Liver (tissue), 8 donors: ENCODE measurements at regions not wholly inside any gene's neighbourhood (a gene's known extent, or its start where the extent isn't known, plus 50 kb on each side); places are given as distances from the start of the nearest gene placed in this dataset.
A peak's percentile ranks its signal among the peaks of the same experiment; 100 is the strongest.

Experiments
- DNase-seq: peaks from one replicate; pipeline ENCODE4 v3.0.0-alpha.2; 2017; ENCODE audit warnings: low spot score
- H3K27ac ChIP-seq, 2 donors: one replicate each; pipeline ENCODE4 v1.7.0; 2013; ENCODE audit warnings: inconsistent platforms in 2 of 2, low read length in 2 of 2, control low read depth in 1 of 2, low read depth in 1 of 2, mild to moderate bottlenecking in 1 of 2
- H3K27me3 ChIP-seq, 4 donors: one replicate each; pipeline versions ENCODE4 v1.6.1 to v1.7.0; 2013; ENCODE audit warnings: low read length in 3 of 4, inconsistent platforms in 1 of 4, mild to moderate bottlenecking in 1 of 4, moderate library complexity in 1 of 4; ENCODE audit not compliant: control insufficient read depth in 4 of 4, insufficient read depth in 4 of 4
- H3K36me3 ChIP-seq, 4 donors: one replicate each; pipeline versions ENCODE4 v1.6.1 to v1.7.0; 2013; ENCODE audit warnings: low read length in 3 of 4, mild to moderate bottlenecking in 3 of 4, low read depth in 1 of 4, moderate library complexity in 1 of 4; ENCODE audit not compliant: control insufficient read depth in 4 of 4, insufficient read depth in 3 of 4
- H3K4me1 ChIP-seq, 4 donors: one replicate each; pipeline versions ENCODE4 v1.6.1 to v1.7.0; 2013; ENCODE audit warnings: low read length in 3 of 4, mild to moderate bottlenecking in 3 of 4, moderate library complexity in 1 of 4; ENCODE audit not compliant: control insufficient read depth in 4 of 4, insufficient read depth in 4 of 4
- H3K4me3 ChIP-seq, 3 donors: one replicate each; pipeline versions ENCODE4 v1.6.1 to v1.7.0; 2013; ENCODE audit warnings: low read length in 3 of 3, control low read depth in 1 of 3, low read depth in 1 of 3, mild to moderate bottlenecking in 1 of 3
- H3K9ac ChIP-seq, 2 donors: one replicate each; pipeline ENCODE4 v1.7.0; 2013; ENCODE audit warnings: low read length in 2 of 2, mild to moderate bottlenecking in 2 of 2, moderate library complexity in 2 of 2, control low read depth in 1 of 2, low read depth in 1 of 2
- H3K9me3 ChIP-seq, 4 donors: one replicate each; pipeline versions ENCODE4 v1.6.1 to v1.7.0; 2013; ENCODE audit warnings: low read length in 3 of 4; ENCODE audit not compliant: control insufficient read depth in 4 of 4
- EGR1 ChIP-seq, 2 donors: IDR thresholded peaks; 2 replicates each; pipeline ENCODE4 v1.6.1; 2016 to 2018; ENCODE audit warnings: antibody characterized with exemption in 2 of 2, low read depth in 2 of 2
- FOXA1 ChIP-seq: IDR thresholded peaks from 2 replicates; pipeline ENCODE4 v1.6.1; 2016; ENCODE audit warnings: antibody characterized with exemption
- FOXA2 ChIP-seq: IDR thresholded peaks from 2 replicates; pipeline ENCODE4 v1.6.1; 2016; ENCODE audit warnings: antibody characterized with exemption
- GABPA ChIP-seq, 2 donors: IDR thresholded peaks in 1 of 2; conservative IDR thresholded peaks in 1 of 2; 2 replicates each; pipeline ENCODE4 v1.6.1; 2016; ENCODE audit warnings: antibody characterized with exemption in 2 of 2, mild to moderate bottlenecking in 1 of 2, moderate library complexity in 1 of 2
- HNF4A ChIP-seq, 2 donors: conservative IDR thresholded peaks; 2 replicates each; pipeline ENCODE4 v1.6.1; 2016; ENCODE audit warnings: antibody characterized with exemption in 2 of 2, mild to moderate bottlenecking in 2 of 2
- HNF4G ChIP-seq: IDR thresholded peaks from 2 replicates; pipeline ENCODE4 v1.6.1; 2016; ENCODE audit warnings: antibody characterized with exemption
- JUND ChIP-seq, 2 donors: IDR thresholded peaks; 2 replicates each; pipeline ENCODE4 v1.6.1; 2016; ENCODE audit warnings: antibody characterized with exemption in 2 of 2
- NR2F2 ChIP-seq: IDR thresholded peaks from 2 replicates; pipeline ENCODE4 v1.6.1; 2016; ENCODE audit warnings: antibody characterized with exemption
- RXRA ChIP-seq, 2 donors: IDR thresholded peaks; 2 replicates each; pipeline ENCODE4 v1.6.1; 2017 to 2018; ENCODE audit warnings: antibody characterized with exemption in 2 of 2, mild to moderate bottlenecking in 1 of 2
- YY1 ChIP-seq: IDR thresholded peaks from 2 replicates; pipeline ENCODE4 v1.6.1; 2016; ENCODE audit warnings: antibody characterized with exemption, mild to moderate bottlenecking
- WGBS: extraction: QIAGEN DNeasy Blood & Tissue Kit; methylation state at CpG from one replicate; pipeline ENCODE4 v1.1.7; 2013; 5-methylcytosine and 5-hydroxymethylcytosine counted together
- TF ChIP-seq, protein P1 (sequence below): fragments of 150-350 bp; IDR thresholded peaks from 2 replicates; pipeline ENCODE4 v1.5.1; 2017; ENCODE audit warnings: improper control_type of control experiment, low read depth, low read length; ENCODE audit not compliant: missing input control
- TF ChIP-seq, protein P2 (sequence below): IDR thresholded peaks from 2 replicates; pipeline ENCODE4 v1.6.1; 2016; ENCODE audit warnings: antibody characterized with exemption, mild to moderate bottlenecking
- donor health status: healthy.
- donor health status: healthy.
- donor health status: healthy.
- donor health status: healthy.
- donor health status: healthy.

DNA sequence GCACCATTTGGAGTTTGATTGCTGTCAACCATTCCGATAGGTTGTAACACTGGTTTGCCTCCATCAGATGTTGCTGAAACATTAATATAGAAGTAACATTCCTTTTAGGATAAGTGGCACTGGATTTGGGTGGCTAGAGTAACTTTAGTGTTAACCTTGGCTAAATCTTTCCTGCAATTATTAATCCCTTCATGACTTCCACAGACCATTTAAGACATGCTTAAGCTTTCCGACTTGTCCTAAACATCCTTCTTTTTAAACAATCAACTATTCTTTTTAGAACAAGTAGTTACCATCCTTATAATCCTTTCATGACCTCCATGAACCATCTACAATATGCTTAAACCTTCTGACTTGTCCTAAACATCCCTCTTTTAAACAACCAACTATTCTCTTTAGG, 465.5 kb downstream of the DCDC2C start:
- peaks cover 0 to 15% (median 10%) of the 10 kb centered on the region in 4 donors for H3K9me3 ChIP-seq
- no peak for TF ChIP-seq NR2F2
- TF ChIP-seq FOXA2: no peak
- no peak for TF ChIP-seq YY1
- TF ChIP-seq GABPA (IDR thresholded peaks at IDR 0.05 in 1 of 2, conservative IDR thresholded peaks at IDR 0.05 in 1 of 2): no peak
- TF ChIP-seq RXRA (IDR thresholded peaks at IDR 0.05): no peak
- TF ChIP-seq, protein P1, sequence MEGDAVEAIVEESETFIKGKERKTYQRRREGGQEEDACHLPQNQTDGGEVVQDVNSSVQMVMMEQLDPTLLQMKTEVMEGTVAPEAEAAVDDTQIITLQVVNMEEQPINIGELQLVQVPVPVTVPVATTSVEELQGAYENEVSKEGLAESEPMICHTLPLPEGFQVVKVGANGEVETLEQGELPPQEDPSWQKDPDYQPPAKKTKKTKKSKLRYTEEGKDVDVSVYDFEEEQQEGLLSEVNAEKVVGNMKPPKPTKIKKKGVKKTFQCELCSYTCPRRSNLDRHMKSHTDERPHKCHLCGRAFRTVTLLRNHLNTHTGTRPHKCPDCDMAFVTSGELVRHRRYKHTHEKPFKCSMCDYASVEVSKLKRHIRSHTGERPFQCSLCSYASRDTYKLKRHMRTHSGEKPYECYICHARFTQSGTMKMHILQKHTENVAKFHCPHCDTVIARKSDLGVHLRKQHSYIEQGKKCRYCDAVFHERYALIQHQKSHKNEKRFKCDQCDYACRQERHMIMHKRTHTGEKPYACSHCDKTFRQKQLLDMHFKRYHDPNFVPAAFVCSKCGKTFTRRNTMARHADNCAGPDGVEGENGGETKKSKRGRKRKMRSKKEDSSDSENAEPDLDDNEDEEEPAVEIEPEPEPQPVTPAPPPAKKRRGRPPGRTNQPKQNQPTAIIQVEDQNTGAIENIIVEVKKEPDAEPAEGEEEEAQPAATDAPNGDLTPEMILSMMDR: no peak
- TF ChIP-seq JUND (IDR thresholded peaks at IDR 0.05): no peak
- TF ChIP-seq, protein P2, sequence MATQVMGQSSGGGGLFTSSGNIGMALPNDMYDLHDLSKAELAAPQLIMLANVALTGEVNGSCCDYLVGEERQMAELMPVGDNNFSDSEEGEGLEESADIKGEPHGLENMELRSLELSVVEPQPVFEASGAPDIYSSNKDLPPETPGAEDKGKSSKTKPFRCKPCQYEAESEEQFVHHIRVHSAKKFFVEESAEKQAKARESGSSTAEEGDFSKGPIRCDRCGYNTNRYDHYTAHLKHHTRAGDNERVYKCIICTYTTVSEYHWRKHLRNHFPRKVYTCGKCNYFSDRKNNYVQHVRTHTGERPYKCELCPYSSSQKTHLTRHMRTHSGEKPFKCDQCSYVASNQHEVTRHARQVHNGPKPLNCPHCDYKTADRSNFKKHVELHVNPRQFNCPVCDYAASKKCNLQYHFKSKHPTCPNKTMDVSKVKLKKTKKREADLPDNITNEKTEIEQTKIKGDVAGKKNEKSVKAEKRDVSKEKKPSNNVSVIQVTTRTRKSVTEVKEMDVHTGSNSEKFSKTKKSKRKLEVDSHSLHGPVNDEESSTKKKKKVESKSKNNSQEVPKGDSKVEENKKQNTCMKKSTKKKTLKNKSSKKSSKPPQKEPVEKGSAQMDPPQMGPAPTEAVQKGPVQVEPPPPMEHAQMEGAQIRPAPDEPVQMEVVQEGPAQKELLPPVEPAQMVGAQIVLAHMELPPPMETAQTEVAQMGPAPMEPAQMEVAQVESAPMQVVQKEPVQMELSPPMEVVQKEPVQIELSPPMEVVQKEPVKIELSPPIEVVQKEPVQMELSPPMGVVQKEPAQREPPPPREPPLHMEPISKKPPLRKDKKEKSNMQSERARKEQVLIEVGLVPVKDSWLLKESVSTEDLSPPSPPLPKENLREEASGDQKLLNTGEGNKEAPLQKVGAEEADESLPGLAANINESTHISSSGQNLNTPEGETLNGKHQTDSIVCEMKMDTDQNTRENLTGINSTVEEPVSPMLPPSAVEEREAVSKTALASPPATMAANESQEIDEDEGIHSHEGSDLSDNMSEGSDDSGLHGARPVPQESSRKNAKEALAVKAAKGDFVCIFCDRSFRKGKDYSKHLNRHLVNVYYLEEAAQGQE: no peak
- TF ChIP-seq HNF4G: no peak
- WGBS: 80% methylated on average over 2 of the region's 2 CpGs

DNA sequence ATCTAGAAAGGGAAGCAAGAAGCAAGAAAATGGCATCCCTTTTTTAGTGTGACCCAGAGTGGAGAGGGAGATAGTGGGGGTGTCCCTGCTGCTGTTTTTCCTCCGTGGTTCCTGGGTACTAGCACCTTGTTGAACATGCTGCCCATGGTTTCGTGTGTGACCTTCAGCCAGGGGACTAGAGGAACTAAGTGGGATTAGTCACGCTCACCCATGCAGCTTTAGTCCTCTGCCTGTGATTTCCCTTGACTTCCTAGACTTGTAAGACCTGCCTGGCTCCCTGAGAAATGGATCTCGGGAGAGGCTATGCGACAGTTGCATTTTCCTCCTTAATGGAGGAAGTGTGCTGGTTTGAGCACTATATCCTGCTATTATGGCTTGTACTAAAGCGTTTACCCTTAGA, 471.4 kb downstream of the DCDC2C start:
- H3K9me3 ChIP-seq: peaks cover 2 to 31% (median 26%) of the 10 kb centered on the region in 4 donors
- no peak overlapping the region for H3K27ac ChIP-seq
- H3K27me3 ChIP-seq: no peaks in the 10 kb centered on the region
- DNase-seq: no peak
- peak overlapping the region in 1 of 3 donors; percentile 26 for H3K4me3 ChIP-seq
- H3K4me1 ChIP-seq: no peaks in the 10 kb centered on the region
- H3K9ac ChIP-seq: no peak overlapping the region
- WGBS: 73% methylated on average over 6 of the region's 6 CpGs
- no peak for TF ChIP-seq GABPA (IDR thresholded peaks at IDR 0.05 in 1 of 2, conservative IDR thresholded peaks at IDR 0.05 in 1 of 2)
- H3K36me3 ChIP-seq: no peaks in the 10 kb centered on the region

More for the DNA sequence above, 465.5 kb downstream of the DCDC2C start:
- Histone ChIP-seq H3K9ac (no peak overlapping the region), H3K4me1 (no peaks in the 10 kb centered on the region), H3K4me3 (no peak overlapping the region), H3K27ac (no peak overlapping the region), H3K27me3 (no peaks in the 10 kb centered on the region), H3K36me3 (no peaks in the 10 kb centered on the region)
- DNase-seq: no peak

DNA sequence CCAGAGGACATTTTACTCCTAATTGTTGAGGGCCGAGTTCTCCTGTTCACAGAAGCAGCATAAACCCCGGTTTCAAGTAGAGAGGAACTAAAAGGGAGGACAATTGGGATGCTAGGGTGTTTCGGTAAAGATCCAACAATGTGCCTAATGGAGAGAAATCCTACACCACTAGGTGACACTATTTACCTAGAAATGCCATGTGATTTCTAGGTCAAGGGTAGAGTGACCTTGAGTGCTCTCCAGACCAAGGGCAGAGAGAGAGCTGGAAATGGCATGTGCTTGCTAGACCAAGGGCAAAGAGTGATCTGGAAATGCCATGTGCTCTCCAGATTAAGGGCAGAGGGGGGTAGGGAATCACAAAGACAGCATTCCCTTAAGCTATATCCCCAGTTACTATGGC, 472.0 kb downstream of the DCDC2C start:
- Histone ChIP-seq H3K9me3 (peaks cover 2 to 31% (median 26%) of the 10 kb centered on the region in 4 donors), H3K27me3 (no peaks in the 10 kb centered on the region), H3K4me3 (peak overlapping the region in 2 of 3 donors; percentile 28 to 42), H3K4me1 (no peaks in the 10 kb centered on the region), H3K36me3 (no peaks in the 10 kb centered on the region), H3K27ac (no peak overlapping the region), H3K9ac (no peak overlapping the region)
- no peak for TF ChIP-seq JUND (IDR thresholded peaks at IDR 0.05)
- TF ChIP-seq HNF4A (conservative IDR thresholded peaks at IDR 0.05): no peak
- no peak for TF ChIP-seq HNF4G
- TF ChIP-seq GABPA (IDR thresholded peaks at IDR 0.05 in 1 of 2, conservative IDR thresholded peaks at IDR 0.05 in 1 of 2): no peak
- TF ChIP-seq FOXA1: no peak
- TF ChIP-seq RXRA (IDR thresholded peaks at IDR 0.05): no peak
- TF ChIP-seq YY1: no peak
- TF ChIP-seq EGR1 (IDR thresholded peaks at IDR 0.05; ENCODE audit: low read depth in 2 of 2): no peak
- no peak for DNase-seq
- 74% methylated on average over 3 of the region's 3 CpGs for WGBS
